ENCODE measurements at regions not wholly inside any gene's neighbourhood (a gene's known extent, or its start where the extent isn't known, plus 50 kb on each side); places are given as distances from the start of the nearest gene placed in this dataset.

- TF ChIP-seq CTCF (conservative IDR thresholded peaks at IDR 0.05 in 1 of 2, IDR thresholded peaks at IDR 0.05 in 1 of 2; ENCODE audit: low read depth in 1 of 2, low read length in 2 of 2) (no peak), EZH2 (IDR thresholded peaks at IDR 0.05; ENCODE audit: low read length, missing control alignments) (no peak)
Measured at GRCh38 chr12:93007544-93007943, 78.4 kb upstream of the EEA1 start.
